ENCODE measurements at regions not wholly inside any gene's neighbourhood (a gene's known extent, or its start where the extent isn't known, plus 50 kb on each side); places are given as distances from the start of the nearest gene placed in this dataset.
"Not testable (repeated sequence)": the region's sequence is repeated elsewhere in the genome, so short reads cannot be mapped to it uniquely, and the experiment has no call there.

DNA sequence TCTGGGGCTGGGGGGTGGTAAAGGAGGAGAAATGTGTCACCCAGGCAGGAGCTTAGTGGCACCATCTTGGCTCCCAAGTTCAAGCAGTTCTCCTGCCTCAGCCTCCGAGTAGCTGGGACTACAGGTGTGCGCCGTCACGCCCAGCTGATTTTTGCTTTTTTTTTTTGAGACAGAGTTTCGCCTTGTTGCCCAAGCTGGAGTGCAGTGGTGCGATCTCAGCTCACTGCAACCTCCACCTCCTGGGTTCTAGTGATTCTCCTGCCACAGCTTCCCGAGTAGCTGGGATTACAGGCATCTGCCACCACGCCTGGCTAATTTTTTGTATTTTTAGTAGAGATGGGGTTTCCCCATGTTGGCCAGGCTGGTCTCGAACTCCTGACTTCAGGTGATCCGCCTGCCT, 82.1 kb upstream of the METTL9 start:
- DNase-seq, result not testable (repeated sequence)

GRCh38 chr16:21519361-21520133, 79.8 kb upstream of the METTL9 start:
- not testable (repeated sequence) for DNase-seq

DNA sequence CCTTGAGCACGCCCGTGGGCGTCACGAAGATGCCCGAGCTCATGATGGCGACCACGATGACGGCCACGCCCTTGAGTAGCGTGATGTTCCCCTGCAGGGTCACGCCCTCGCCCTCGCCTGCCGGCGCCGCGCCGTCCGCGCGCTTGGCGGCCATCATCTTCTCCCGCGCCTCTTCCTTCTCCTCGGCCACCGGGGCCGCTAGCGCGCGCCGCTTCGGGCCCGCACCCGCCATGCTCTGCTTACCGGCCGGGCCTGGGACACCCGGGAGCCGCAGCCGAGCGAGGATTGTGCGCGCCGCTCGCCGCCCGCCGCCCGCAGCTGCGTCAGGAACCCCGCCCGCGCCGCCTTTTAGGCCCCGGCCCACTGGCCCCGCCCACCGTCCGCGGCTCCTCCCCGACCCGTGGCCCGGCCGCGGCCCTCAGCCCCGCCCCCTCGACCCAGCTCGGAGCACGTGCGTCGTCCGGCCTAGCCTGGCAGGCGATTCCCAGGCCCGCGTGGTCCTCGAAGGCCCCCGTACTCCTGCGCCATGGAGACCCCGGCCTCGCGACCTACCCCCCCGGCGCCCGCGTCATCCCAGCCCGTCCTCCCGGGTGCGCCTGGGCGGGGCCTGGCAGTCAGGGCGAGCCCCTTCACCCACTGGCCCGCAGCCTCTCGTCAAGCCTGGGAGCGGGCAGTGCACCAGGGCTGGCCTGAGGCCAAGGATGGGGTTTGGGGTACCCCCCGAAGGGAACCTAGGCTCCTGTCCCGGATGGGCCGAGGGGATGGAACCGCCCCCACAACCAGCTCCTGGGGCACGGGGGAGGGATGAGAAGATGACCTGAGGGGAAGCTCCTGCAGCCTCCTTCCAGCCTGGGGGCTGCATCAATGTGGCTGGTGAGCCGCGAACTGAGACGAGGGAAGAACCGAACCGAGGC, 79.0 kb upstream of the METTL9 start:
- peak; percentile 62 for DNase-seq

DNA sequence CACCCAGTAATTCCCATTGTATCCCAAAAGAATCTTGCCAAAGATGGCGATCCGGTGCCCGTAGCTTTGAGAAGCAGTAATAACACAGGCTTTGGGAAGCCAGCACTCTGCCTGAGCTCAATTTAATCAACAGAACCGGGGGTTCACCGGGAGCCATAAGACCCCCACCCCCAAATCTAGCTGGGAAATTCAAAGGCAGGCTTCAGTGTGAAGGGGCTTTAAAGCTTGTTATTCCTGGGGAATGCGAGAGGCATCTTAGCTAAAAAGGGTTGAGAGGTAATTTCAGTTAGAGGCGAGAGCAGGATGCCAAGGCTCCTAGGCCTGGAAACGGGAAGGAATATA, 78.4 kb upstream of the METTL9 start:
- not testable (repeated sequence) for DNase-seq

DNA sequence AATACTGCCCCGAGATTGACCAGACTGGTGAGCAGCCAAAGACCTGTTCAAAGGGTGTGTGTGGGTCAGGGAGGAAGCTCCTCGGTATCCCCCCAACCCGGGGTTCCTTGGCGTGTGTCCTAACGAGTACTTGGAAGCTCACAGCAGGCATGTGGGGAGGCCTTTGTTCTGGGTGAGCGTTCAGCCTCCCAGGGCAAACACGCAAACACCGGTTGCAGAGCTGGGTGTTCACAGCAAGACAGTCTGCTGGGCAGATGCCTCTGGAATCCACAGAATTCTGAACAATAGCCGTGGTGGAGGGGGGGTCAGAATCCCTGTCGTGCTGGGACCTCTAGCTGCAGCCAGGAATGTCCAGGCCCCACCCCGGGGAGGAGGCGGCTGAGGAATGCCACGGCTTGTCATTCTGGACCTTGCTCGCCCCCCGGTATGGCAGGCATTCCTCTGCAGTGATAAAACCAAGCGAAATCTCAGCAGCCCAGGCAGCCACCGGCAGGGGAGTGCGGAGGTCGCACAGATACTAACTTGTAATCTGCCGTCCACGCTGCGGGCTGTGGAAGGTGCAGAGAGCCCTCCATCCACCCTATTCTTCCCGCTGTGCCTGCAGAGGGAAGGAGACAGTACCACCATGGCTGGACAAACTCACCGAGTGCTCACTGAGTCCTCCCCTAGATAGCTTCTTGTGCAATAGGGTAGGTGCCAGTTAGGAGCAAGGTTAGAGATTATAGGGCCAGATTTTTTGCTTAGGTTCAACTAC, 77.8 kb upstream of the METTL9 start:
- not testable (repeated sequence) for DNase-seq

- DNase-seq, result not testable (repeated sequence)
These were observed 76.5 kb upstream of the METTL9 start for GRCh38 chr16:21522846-21523245.

DNA sequence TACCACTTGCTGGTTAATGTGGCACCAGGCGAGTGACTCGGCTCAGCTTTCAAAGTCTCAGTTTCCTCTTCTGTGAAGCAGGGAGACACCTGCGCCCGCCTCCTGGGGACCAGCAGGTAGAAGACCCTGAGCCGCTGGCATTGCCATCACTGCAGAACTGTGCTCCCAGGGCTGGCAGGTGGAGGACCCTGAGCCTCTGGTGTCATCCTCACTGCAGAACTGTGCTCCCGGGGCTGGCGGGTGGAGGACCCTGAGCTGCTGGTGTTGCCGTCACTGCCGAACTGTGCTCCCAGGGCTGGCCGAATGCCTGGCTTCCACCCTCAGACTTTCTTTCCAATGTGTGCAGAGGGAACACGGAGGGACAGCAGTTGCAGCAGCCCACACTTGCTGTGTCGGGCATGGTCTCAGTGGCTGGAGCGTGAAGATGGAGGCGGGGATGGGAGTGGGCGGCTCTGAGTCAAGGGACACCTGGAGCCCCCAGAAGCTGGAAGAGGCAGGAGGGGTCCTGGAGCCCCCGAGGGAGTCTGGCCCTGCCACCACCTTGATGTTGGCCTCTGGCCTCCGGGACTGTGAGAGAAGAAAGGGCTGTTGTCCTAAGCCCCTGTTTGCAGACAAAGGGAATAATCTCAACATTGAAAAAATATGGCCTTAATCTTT, 75.8 kb upstream of the METTL9 start:
- DNase-seq, result no peak

GRCh38 chr16:21524068-21524751, 75.2 kb upstream of the METTL9 start:
- no peak for DNase-seq

GRCh38 chr16:21524752-21525028, 74.7 kb upstream of the METTL9 start:
- not testable (repeated sequence) for DNase-seq

DNA sequence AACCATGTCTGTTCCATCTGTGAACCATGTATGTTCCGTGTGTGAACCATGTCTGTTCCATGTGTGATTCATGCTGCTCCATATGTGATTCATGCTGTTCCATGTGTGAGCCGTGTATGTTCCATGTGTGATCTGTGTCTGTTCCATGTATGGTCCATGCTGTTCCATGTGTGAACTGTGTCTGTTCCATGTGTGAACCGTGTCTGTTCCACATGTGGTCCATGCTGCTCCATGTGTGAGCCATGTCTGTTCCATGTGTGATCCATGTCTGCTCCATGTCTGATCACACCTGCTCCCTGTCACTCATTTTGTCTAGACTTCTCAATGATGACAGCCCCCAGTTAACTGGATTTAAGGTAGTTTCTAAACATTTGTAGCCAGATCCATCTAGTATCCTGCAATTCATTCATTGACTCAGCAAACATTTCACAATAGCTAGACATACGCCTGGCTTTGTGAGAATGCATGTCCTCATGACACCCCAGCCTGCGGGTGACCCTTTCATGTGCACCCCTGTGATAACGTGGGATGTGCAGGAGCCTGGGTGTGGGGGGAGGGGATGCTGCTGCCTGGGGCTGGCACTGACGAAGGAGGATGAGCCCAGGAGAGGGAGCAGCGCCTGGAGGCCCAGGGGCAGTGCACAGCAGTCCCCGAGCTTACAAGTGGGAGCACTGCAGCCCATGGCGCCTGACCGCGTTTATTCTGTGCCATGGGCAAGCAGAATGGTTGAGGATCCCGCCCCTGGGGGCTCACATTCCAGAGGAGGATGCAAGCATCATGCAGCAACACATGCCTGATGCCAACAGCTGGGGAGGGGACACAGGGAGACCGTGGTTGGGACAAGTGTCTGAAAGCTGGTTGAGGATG, 74.1 kb upstream of the METTL9 start:
- not testable (repeated sequence) for DNase-seq

DNA sequence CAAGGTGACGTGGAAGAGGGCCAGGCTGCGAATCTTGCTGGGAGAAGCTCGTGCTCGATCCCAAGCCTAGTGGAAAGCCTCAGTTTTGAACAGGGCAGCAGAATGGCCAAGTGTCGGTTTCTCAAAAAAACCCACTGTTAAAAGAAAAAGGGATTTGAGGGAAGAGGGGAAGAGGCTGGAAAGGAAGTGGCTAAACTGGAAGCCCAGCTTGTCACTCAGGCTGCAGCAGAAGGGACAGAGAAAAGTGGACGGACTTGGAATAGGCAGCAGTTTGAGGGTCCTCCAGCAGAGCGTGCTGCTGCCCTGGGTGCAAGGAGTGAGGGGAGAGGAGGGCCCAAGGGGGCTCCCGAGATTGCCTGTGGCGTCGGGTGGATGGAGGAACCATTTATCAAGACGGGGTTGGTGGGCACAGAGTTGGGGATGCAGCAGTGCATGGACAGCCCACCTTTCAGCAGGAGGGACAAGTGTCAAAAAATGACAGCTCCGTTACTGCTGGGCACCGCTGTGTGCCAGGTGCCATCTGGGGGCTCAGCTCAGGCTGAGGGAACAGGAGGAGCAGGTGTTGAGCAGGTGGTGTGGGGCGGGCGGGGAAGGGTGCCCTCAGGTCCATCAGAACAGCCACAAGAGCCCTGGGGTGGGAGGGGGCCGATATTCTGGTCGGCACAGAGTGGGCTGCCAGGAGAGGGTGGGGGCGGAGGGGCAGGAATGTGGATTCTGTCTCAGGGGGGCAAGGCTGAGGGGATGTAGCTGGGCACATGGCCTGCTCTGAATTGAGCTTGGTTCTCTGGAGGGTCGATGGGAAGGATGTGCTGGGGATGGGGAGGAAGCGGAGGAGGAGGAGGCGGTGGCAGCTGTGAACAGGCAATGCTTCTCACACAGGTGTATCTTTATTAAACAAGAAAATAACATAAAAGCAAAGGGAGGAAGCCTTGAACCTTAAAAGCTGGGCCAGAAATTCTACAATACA, 73.1 kb upstream of the METTL9 start:
- DNase-seq, result not testable (repeated sequence)

DNA sequence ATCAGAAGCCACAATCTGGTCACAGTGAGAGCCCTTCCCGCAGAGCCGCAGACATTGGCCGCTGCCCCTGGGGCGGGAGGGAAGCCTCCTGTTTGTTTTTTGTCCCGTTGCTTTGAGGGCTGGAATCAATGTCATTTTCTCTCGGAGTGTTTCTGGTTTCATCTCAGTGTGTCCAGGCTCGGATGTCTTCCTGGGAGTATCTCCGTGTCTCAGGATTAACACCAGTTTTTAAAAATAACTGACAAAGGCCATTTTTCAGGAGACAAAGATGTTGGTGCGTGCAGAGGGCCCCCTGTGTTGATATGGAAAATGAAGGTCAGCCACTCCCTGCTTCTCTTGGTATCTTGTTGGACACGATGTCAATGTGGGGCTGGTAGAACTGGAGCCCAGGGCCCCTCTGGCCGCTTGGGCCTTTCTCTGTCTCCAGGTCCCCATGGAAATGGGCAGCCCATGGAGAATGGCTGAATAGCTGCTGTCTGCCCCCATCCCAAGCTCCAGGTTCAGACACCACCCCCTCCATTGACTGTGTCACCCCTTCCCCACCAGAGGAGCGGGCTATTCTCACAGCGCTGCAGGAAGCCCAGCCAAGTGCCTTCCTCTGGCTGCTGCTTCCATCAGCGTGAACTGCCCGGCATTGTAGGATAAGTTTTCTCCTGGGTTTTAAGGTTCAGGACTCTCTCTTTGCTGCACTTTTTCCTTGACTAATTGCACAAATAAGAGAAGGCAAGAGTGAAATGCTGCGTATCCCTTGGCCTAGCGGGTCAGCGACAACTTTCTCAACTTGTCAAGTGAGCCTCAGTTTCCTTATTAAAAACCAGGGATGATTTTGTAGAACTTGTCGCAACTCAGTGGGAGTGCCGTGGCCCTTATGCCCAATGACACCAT, 72.2 kb upstream of the METTL9 start:
- no peak for DNase-seq

GRCh38 chr16:21529060-21529658, 70.2 kb upstream of the METTL9 start:
- DNase-seq, result not testable (repeated sequence)

GRCh38 chr16:21530729-21531383, 68.5 kb upstream of the METTL9 start:
- DNase-seq, result not testable (repeated sequence)

DNA sequence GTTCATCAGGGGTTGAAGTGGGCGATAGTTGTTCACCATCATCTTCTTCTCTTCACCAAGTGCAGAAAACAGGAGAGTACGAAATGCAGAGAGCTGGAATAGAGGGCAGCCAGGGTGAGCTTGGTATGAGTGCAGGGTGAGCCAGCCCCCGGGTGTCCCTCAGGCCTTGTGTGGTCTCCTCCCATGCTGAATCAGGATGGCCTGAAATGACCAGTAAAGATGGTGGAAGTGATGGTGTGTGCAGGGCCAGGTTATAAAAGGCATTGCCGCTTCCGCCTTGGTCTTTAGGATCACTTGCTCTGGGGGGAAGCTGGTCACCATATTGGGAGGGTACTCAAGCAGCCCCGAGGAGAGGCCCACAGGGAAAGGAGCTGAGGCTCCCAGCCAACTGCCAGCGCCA, 66.4 kb upstream of the METTL9 start:
- DNase-seq, result not testable (repeated sequence)

GRCh38 chr16:21533474-21533873, 65.9 kb upstream of the METTL9 start:
- not testable (repeated sequence) for DNase-seq

DNA sequence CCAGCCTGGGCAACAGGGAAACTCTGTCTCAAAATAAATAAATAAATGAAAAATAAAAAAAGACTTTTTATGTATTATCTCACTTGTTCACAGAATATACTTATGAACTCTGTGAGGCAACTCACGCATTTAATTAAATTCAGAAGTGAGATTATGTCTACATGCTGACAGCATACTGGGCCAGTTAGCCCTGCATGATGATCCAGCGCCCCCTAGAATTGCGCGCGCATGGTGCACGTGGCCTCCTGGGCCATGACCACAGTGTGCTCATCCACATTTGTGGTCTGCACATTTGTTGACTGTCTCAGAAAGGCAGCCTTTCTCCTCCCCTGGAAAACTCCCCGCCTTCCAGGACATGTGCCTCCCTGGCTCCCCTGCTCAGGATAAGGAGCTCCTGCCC, 64.8 kb upstream of the METTL9 start:
- DNase-seq, result not testable (repeated sequence)

GRCh38 chr16:21535201-21535600, 64.2 kb upstream of the METTL9 start:
- not testable (repeated sequence) for DNase-seq

Measured in NCI-H524 treated with DMSO at 0.1 percent for 48 hours (cell line).